OCI-LY7 (cell line): ENCODE measurements at regions not wholly inside any gene's neighbourhood (a gene's known extent, or its start where the extent isn't known, plus 50 kb on each side); places are given as distances from the start of the nearest gene placed in this dataset.

Source experiments
- BruUV-seq: library from RNA; stranded (reverse); fragments of 400-500 nt; replicated peaks from 2 replicates; lab custom pipeline; 2021; lab: Mats Ljungman, UMichigan
- CTCF ChIA-PET: fragments of 300-600 bp; sonication (Branson Sonifier 250); formaldehyde crosslinking; loops from one replicate; lab custom pipeline; 2022; ENCODE audit warnings: antibody characterized with exemption; ENCODE audit not compliant: unreplicated experiment; lab: Charles Lee
- POLR2A ChIA-PET: fragments of 300-600 bp; sonication (Branson Sonifier 250); formaldehyde crosslinking; loops from one replicate; lab custom pipeline; 2022; ENCODE audit warnings: antibody characterized with exemption; lab: Charles Lee
- DNase-seq: peaks from one replicate; pipeline ENCODE4 v3.0.0-alpha.2; 2015; ENCODE audit warnings: low spot score
- H2AFZ ChIP-seq: fragments of 200-600 bp; sonication (generic), shearing (Covaris generic); 2 replicates; pipeline ENCODE4 v1.6.1; 2014; ENCODE audit warnings: mild to moderate bottlenecking, antibody characterized with exemption, low read length, moderate library complexity
- H3K27ac ChIP-seq: fragments of 200-600 bp; sonication (generic); 2 replicates; pipeline ENCODE4 v1.5.1; 2014; ENCODE audit warnings: mixed run types, low read depth, mild to moderate bottlenecking, moderate library complexity, low read length, inconsistent platforms; ENCODE audit not compliant: poor library complexity, severe bottlenecking
- H3K36me3 ChIP-seq: fragments of 200-600 bp; sonication (generic); 2 replicates; pipeline ENCODE4 v1.6.1; 2014; ENCODE audit warnings: mild to moderate bottlenecking, antibody characterized with exemption, low read length, moderate library complexity, mixed read lengths; ENCODE audit not compliant: insufficient read depth
- H3K4me1 ChIP-seq: fragments of 200-600 bp; sonication (generic); 2 replicates; pipeline ENCODE4 v1.5.1; 2014; ENCODE audit warnings: mild to moderate bottlenecking, low read length; ENCODE audit not compliant: insufficient read depth, poor library complexity, severe bottlenecking
- H3K4me2 ChIP-seq: fragments of 200-600 bp; sonication (generic); 2 replicates; pipeline ENCODE4 v1.6.1; 2014; ENCODE audit warnings: mild to moderate bottlenecking, low read length
- H3K4me3 ChIP-seq: fragments of 200-600 bp; sonication (generic); 2 replicates; pipeline ENCODE4 v1.5.1; 2014; ENCODE audit warnings: mild to moderate bottlenecking, low read depth, low read length; ENCODE audit not compliant: poor library complexity, severe bottlenecking
- H3K79me2 ChIP-seq: fragments of 200-600 bp; sonication (generic); 2 replicates; pipeline ENCODE4 v1.6.1; 2016; ENCODE audit warnings: low read depth, mild to moderate bottlenecking, low read length, moderate library complexity, mixed read lengths; ENCODE audit not compliant: insufficient read depth
- H3K9me2 ChIP-seq: fragments of 200-600 bp; sonication (generic); 2 replicates; pipeline ENCODE4 v1.6.1; 2016; ENCODE audit warnings: mild to moderate bottlenecking, low read length, mixed read lengths; ENCODE audit not compliant: insufficient read depth
- H3K9me3 ChIP-seq: fragments of 200-600 bp; sonication (generic); 2 replicates; pipeline ENCODE4 v1.6.1; 2014; ENCODE audit warnings: mild to moderate bottlenecking, mixed run types, low read length, mixed read lengths
- H4K20me1 ChIP-seq: fragments of 200-600 bp; sonication (generic); 2 replicates; pipeline ENCODE4 v1.6.1; 2014; ENCODE audit warnings: mild to moderate bottlenecking, antibody characterized with exemption, low read length, moderate library complexity, mixed read lengths; ENCODE audit not compliant: insufficient read depth
- CTCF ChIP-seq: fragments of 200-600 bp; sonication (generic); conservative IDR thresholded peaks from 2 replicates; pipeline ENCODE4 v1.5.1; 2014; ENCODE audit warnings: mild to moderate bottlenecking, antibody characterized with exemption, low read length, moderate library complexity, mixed read lengths
- EZH2phosphoT487 ChIP-seq: fragments of 200-600 bp; sonication (generic); IDR thresholded peaks from 2 replicates; pipeline ENCODE4 v1.6.1; 2018; ENCODE audit warnings: low read depth, borderline replicate concordance, mild to moderate bottlenecking, mixed run types, antibody characterized with exemption, low read length, moderate library complexity, mixed read lengths
- intact Hi-C: fragments of 100-400 bp; cut with micrococcal nuclease; formaldehyde crosslinking; loops from one replicate; pipeline ENCODE4 v1.10.0; 2022; ENCODE audit not compliant: unreplicated experiment

- no peaks in the 10 kb centered on the region for H3K9me3 ChIP-seq
- no peak overlapping the region for H3K27ac ChIP-seq
- H4K20me1 ChIP-seq: no peaks in the 10 kb centered on the region
- no peak for TF ChIP-seq CTCF
- no peak for TF ChIP-seq EZH2phosphoT487
- no peaks in the 10 kb centered on the region for H3K9me2 ChIP-seq
- H3K79me2 ChIP-seq: no peaks in the 10 kb centered on the region
- BruUV-seq: no TSS peak
- POLR2A ChIA-PET: interaction anchor here (0.7 kb wide), 2 partner anchors 77 to 891 kb away, joined by 4 to 6 read pairs; no protein-coding TSS in a partner anchor
- no peak for DNase-seq
- CTCF ChIA-PET: no interaction called here
- intact Hi-C loops: no loop called here
- H2AFZ ChIP-seq: no peak overlapping the region
- H3K4me1 ChIP-seq: no peaks in the 10 kb centered on the region
- no peak overlapping the region for H3K4me2 ChIP-seq
- no peaks in the 10 kb centered on the region for H3K36me3 ChIP-seq
- H3K4me3 ChIP-seq: no peak overlapping the region
These were observed 172.5 kb upstream of the CELF2 start for GRCh38 chr10:10845185-10845584.

GRCh38 chr10:10845826-10846503 lies 171.7 kb upstream of the CELF2 start:
- CTCF ChIA-PET: no interaction called here

More at GRCh38 chr10:10845826-10846503, 171.7 kb upstream of the CELF2 start:
- no peak for DNase-seq
- no TSS peak for BruUV-seq
- POLR2A ChIA-PET: interaction anchor here (0.7 kb wide), 2 partner anchors 77 to 892 kb away, joined by 4 to 6 read pairs; no protein-coding TSS in a partner anchor
- Histone ChIP-seq H3K27ac (no peak overlapping the region), H3K36me3 (no peaks in the 10 kb centered on the region), H3K4me2 (no peak overlapping the region), H3K4me3 (no peak overlapping the region), H3K9me3 (no peaks in the 10 kb centered on the region), H3K79me2 (no peaks in the 10 kb centered on the region), H3K4me1 (no peaks in the 10 kb centered on the region), H3K9me2 (no peaks in the 10 kb centered on the region), H2AFZ (no peak overlapping the region), H4K20me1 (no peaks in the 10 kb centered on the region)
- intact Hi-C loops: no loop called here
- no peak for TF ChIP-seq CTCF
- TF ChIP-seq EZH2phosphoT487: no peak
